Endothelial cell (in vitro differentiated cells): ENCODE measurements at regions not wholly inside any gene's neighbourhood (a gene's known extent, or its start where the extent isn't known, plus 50 kb on each side); places are given as distances from the start of the nearest gene placed in this dataset.
"Not testable (repeated sequence)": the region's sequence is repeated elsewhere in the genome, so short reads cannot be mapped to it uniquely, and the experiment has no call there.

Source experiments
- DNase-seq: peaks from one replicate; pipeline ENCODE4 v3.0.0; 2021; ENCODE audit warnings: low spot score
- H3K27ac Mint-ChIP-seq: one replicate; pipeline ENCODE4 v1.8.0; 2021; ENCODE audit warnings: mixed read lengths, inconsistent platforms; ENCODE audit not compliant: unreplicated experiment
- H3K27me3 Mint-ChIP-seq: one replicate; pipeline ENCODE4 v1.8.0; 2021; ENCODE audit warnings: mild to moderate bottlenecking, moderate library complexity, mixed read lengths, inconsistent platforms; ENCODE audit not compliant: unreplicated experiment
- H3K36me3 Mint-ChIP-seq: one replicate; pipeline ENCODE4 v1.8.0; 2021; ENCODE audit warnings: mild to moderate bottlenecking, low read depth, mixed read lengths, inconsistent platforms; ENCODE audit not compliant: unreplicated experiment
- H3K4me1 Mint-ChIP-seq: one replicate; pipeline ENCODE4 v1.8.0; 2021; ENCODE audit warnings: mild to moderate bottlenecking, mixed read lengths, inconsistent platforms; ENCODE audit not compliant: unreplicated experiment
- H3K4me3 Mint-ChIP-seq: one replicate; pipeline ENCODE4 v1.8.0; 2021; ENCODE audit warnings: mild to moderate bottlenecking, mixed read lengths, inconsistent platforms; ENCODE audit not compliant: unreplicated experiment
- H3K9me3 Mint-ChIP-seq: one replicate; pipeline ENCODE4 v1.8.0; 2021; ENCODE audit warnings: mixed read lengths, inconsistent platforms; ENCODE audit not compliant: unreplicated experiment
- TF ChIP-seq, protein P1 (sequence below): fragments of 200-600 bp; sonication (generic); IDR thresholded peaks from one replicate; pipeline ENCODE4 v1.5.0; 2021; ENCODE audit warnings: antibody characterized with exemption; ENCODE audit not compliant: unreplicated experiment

DNA sequence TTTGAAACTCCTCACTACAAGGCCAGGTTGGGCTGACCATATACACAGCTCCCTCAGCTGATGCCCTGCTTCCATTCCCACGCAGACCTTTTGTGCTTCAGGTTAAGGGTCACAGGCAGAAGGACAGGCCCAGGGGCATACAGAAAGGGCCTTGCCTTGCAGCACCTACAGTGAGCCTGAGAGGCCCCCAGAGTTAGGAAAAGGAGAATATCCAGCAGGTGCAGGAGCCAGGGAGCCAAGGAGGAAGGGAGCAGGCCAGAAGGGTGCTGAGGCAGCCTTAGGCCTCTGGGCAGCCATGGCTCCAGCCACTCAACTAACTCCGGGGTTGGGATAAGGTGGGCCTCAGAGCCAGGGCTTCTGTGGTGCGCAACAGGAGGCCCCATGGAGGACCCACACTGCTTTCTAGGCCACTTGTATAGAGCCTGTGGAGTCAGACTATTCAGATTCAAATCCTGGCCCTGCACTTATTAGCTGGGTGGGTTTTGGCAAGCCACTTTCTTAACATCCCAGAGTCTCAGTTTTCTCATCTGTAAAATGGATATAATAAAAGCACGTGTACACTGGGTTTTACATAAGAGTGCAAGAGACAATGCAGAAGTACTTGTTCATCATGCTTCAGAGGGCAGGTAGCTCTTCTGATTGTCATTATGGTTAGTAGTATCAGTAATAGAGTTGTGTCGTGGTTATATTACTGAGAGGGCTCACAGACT is 214.6 kb upstream of the HAAO start:
- Mint-ChIP-seq H3K36me3 (peaks cover 6% of the 10 kb centered on the region), H3K4me1 (peaks cover 8% of the 10 kb centered on the region), H3K27me3 (peaks cover 3% of the 10 kb centered on the region), H3K9me3 (no peaks in the 10 kb centered on the region), H3K4me3 (no peak overlapping the region), H3K27ac (no peak overlapping the region)
- TF ChIP-seq, protein P1, sequence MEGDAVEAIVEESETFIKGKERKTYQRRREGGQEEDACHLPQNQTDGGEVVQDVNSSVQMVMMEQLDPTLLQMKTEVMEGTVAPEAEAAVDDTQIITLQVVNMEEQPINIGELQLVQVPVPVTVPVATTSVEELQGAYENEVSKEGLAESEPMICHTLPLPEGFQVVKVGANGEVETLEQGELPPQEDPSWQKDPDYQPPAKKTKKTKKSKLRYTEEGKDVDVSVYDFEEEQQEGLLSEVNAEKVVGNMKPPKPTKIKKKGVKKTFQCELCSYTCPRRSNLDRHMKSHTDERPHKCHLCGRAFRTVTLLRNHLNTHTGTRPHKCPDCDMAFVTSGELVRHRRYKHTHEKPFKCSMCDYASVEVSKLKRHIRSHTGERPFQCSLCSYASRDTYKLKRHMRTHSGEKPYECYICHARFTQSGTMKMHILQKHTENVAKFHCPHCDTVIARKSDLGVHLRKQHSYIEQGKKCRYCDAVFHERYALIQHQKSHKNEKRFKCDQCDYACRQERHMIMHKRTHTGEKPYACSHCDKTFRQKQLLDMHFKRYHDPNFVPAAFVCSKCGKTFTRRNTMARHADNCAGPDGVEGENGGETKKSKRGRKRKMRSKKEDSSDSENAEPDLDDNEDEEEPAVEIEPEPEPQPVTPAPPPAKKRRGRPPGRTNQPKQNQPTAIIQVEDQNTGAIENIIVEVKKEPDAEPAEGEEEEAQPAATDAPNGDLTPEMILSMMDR, result no peak
- DNase-seq, result no peak

DNA sequence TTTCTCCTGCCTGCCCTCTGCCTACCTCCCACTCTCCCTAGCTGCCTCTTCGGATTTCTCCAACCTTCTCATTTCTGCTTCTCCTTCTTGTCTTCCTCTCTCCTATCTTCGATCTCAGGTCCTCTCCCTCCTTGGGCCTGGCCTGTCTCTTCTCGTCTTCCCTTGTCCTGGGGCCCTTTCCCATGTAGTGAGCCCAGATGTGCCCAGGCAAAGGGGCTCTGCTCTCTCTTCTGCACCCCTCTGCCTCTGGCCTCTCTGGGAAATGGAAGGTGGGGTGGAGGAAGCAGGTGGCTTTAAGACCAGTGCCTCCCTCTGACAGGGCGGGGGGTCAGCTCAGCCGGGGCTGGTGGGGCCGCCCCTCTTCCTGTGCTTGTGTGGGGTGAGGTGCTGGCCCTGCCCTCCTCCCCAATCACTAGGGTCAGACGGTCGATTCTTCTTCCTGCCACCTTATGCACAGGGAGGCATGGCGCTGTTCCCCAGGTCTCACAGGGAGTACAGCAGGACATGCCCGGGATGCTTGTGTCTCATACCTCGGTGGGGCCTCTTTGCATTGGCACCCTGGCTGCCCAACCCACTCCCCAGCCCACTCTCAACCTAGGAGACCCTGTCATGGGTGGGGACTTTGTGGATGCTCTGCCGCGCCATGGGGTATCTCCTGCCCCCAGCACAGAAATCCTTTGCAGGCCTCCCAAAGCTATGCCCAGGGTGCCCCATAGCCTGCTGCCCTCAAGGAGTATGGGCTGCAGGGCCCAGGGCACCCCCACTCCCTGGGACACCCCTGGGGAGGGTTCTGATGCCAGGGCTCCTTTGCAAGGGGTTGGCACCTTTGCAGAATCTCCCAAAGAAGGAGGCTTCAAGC is 213.8 kb upstream of the HAAO start:
- no peak overlapping the region for H3K27ac Mint-ChIP-seq
- no peak overlapping the region for H3K4me3 Mint-ChIP-seq
- TF ChIP-seq, protein P1, result no peak
- no peaks in the 10 kb centered on the region for H3K9me3 Mint-ChIP-seq
- peaks cover 8% of the 10 kb centered on the region for H3K36me3 Mint-ChIP-seq
- H3K4me1 Mint-ChIP-seq, result peaks cover 7% of the 10 kb centered on the region
- H3K27me3 Mint-ChIP-seq, result peaks cover 4% of the 10 kb centered on the region
- DNase-seq, result no peak

DNA sequence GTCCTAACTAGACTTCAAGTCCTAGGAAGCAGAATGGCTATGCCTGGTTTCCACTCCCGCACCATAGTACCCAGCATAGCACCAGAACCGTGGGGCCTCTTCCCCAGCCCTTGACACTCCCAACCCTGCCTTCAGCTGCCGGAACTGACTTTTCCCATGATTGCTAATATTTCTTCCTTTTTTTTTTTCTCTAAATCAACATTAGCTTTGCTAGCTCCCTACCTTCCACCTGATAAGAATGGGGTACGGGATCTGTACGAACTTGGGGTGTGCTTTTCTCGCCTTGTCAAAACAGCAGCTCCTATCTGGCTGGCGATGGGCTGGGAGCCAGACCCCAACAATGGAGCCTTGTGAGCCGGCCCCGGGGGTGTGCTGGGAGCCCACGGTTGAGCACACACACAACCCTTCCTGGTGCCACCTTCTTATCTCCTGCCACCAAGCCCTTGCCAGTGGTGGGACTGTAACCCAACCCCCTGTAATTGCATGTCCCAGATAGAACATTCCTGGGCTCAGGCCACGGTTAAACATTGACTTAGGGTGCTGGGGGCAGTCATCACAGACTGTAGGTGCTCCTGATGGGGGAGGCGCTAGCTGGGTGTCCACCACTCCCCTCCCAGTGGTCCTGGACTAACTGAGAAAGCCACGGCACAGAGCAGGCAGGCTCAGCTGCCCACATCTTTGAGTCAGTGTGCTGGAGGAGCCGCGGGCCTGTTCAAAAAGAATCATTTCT is 213.0 kb upstream of the HAAO start:
- Mint-ChIP-seq H3K36me3 (peaks cover 11% of the 10 kb centered on the region), H3K27ac (no peak overlapping the region), H3K4me3 (no peak overlapping the region), H3K27me3 (peaks cover 7% of the 10 kb centered on the region), H3K4me1 (no peaks in the 10 kb centered on the region), H3K9me3 (no peaks in the 10 kb centered on the region)
- DNase-seq, result no peak
- TF ChIP-seq, protein P1, result no peak

DNA sequence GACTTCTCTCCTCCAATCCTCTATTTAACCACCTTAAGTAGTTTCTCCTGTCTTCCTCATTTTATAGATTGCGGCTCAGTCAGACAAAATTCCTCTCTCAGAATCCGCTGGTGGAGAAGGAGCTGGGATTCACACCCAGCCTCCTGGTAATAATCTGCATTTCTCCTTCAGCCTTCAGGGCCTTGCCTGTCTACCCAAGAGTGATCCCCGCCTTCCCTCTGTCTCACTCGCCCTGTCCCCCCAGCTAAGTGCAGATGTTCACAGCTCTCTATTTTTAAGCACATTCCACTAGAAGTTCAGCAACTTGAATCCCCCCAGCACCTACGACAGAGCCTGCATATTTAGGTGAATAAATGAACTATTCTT is 212.5 kb upstream of the HAAO start:
- Mint-ChIP-seq H3K27ac (no peak overlapping the region), H3K36me3 (peaks cover 11% of the 10 kb centered on the region), H3K4me3 (no peak overlapping the region), H3K27me3 (peaks cover 7% of the 10 kb centered on the region), H3K4me1 (peaks cover 4% of the 10 kb centered on the region), H3K9me3 (no peaks in the 10 kb centered on the region)
- no peak for DNase-seq
- TF ChIP-seq, protein P1, result no peak

DNA sequence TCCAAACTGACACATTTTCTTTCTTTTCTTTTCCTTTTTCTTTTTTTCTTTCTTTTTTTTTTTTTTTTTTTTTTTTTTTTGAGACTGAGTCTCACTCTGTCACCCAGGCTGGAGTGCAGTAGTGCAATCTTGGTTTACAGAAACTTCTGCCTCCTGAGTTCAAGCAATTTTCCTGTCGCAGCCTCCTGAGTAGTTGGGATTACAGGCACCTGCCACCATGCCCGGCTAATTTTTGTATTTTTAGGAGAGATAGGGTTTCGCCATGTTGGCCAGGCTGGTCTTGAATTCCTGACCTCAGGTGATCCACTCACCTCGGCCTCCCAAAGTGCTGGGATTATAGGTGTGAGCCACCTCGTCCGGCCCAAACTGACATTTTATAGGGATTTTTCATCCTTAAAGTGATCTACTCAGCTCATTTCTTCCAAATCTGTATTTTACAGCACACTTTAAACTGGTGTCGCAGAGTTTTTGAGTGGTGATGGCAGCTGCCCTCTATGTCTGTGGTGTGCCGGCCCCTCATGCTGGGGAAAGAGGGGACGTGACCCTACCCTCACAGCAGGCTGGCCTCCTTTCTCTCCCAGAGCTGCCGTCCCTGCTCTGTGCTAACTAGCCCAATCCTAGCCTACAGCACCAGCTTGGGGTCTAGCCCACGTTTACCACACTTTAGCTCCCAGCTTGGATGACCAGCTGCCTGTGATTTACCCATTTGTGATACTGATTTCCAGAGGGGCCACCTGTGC is 211.9 kb upstream of the HAAO start:
- peaks cover 11% of the 10 kb centered on the region for H3K36me3 Mint-ChIP-seq
- not testable (repeated sequence) for H3K9me3 Mint-ChIP-seq, DNase-seq, H3K27me3 Mint-ChIP-seq, H3K4me1 Mint-ChIP-seq, H3K27ac Mint-ChIP-seq, H3K4me3 Mint-ChIP-seq
